ENCODE measurements at regions not wholly inside any gene's neighbourhood (a gene's known extent, or its start where the extent isn't known, plus 50 kb on each side); places are given as distances from the start of the nearest gene placed in this dataset.

DNA sequence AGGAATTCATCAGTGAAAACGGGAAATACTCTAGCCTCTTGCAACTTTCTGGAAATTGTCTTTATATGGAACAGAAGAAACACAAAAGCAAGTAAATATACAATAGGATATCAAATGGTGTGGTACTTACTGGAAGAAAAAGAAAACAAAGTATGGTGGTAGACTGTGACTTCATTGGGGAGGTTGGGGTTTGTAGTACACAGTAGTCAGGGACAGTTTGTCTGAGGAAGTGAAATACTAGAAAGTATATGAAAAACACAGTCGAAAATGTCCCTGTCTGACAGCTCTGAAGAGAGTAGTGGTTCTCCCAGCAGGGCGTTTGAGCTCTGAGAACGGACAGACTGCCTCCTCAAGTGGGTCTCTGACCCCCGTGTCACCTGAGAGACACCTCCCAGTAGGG lies 390.0 kb upstream of the NWD2 start:
- TF ChIP-seq, protein P1, sequence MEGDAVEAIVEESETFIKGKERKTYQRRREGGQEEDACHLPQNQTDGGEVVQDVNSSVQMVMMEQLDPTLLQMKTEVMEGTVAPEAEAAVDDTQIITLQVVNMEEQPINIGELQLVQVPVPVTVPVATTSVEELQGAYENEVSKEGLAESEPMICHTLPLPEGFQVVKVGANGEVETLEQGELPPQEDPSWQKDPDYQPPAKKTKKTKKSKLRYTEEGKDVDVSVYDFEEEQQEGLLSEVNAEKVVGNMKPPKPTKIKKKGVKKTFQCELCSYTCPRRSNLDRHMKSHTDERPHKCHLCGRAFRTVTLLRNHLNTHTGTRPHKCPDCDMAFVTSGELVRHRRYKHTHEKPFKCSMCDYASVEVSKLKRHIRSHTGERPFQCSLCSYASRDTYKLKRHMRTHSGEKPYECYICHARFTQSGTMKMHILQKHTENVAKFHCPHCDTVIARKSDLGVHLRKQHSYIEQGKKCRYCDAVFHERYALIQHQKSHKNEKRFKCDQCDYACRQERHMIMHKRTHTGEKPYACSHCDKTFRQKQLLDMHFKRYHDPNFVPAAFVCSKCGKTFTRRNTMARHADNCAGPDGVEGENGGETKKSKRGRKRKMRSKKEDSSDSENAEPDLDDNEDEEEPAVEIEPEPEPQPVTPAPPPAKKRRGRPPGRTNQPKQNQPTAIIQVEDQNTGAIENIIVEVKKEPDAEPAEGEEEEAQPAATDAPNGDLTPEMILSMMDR (IDR thresholded peaks at IDR 0.05 in 8 of 11, conservative IDR thresholded peaks at IDR 0.05 in 3 of 11) = no peak
- TF ChIP-seq POLR2AphosphoS5 (IDR thresholded peaks at IDR 0.05) = no peak
